Endometrium (tissue), 2 donors: ENCODE measurements at regions not wholly inside any gene's neighbourhood (a gene's known extent, or its start where the extent isn't known, plus 50 kb on each side); places are given as distances from the start of the nearest gene placed in this dataset.

Experiments used
- FAIRE-seq: peaks from 2 replicates; lab custom pipeline; 2012; peaks lifted over from hg19 to GRCh38; lab: Jason Lieb, UNC
- donor health status: control.
- donor health status: control.

- no peak for FAIRE-seq
Observed at GRCh38 chr21:38203229-38203628, 53.6 kb upstream of the KCNJ15 start.

- FAIRE-seq = no peak
Observed at GRCh38 chr21:38205940-38206339, 50.9 kb upstream of the KCNJ15 start.

- no peak for FAIRE-seq
Observed at GRCh38 chr21:38206646-38207045, 50.1 kb upstream of the KCNJ15 start.
